HL-60 (cell line): ENCODE measurements at regions not wholly inside any gene's neighbourhood (a gene's known extent, or its start where the extent isn't known, plus 50 kb on each side); places are given as distances from the start of the nearest gene placed in this dataset.

ENCODE experiments used
- DNase-seq, 2 experiments: peaks; one replicate each; pipeline ENCODE4 v3.0.0-alpha.2; 2010 to 2020; ENCODE audit warnings: low read depth in 1 of 2, low spot score in 1 of 2
- H3K27ac ChIP-seq: fragments of 250-450 bp; sonication (Bioruptor Pico); replicated peaks from 2 replicates; pipeline ENCODE4 v1.5.1; 2020; ENCODE audit warnings: mild to moderate bottlenecking, moderate library complexity
- H3K27me3 ChIP-seq: fragments of 250-450 bp; sonication (Bioruptor Pico); 2 replicates; pipeline ENCODE4 v1.5.1; 2021; ENCODE audit warnings: mild to moderate bottlenecking, moderate library complexity; ENCODE audit not compliant: insufficient read depth, poor library complexity, severe bottlenecking
- H3K4me3 ChIP-seq: replicated peaks from 2 replicates; pipeline ENCODE4 v1.5.1; 2011; ENCODE audit warnings: mild to moderate bottlenecking, control low read depth, low read length; ENCODE audit not compliant: insufficient read depth
- CTCF ChIP-seq: IDR thresholded peaks from one replicate; pipeline ENCODE4 v1.5.1; 2011; ENCODE audit warnings: low read length, control low read depth, inconsistent platforms; ENCODE audit not compliant: insufficient read depth
- GABPA ChIP-seq: IDR thresholded peaks from 2 replicates; pipeline ENCODE4 v1.6.1; 2012; ENCODE audit warnings: low read depth
- POLR2AphosphoS5 ChIP-seq: IDR thresholded peaks from 2 replicates; pipeline ENCODE4 v1.6.1; 2012; ENCODE audit warnings: low read depth
- REST ChIP-seq: IDR thresholded peaks from 2 replicates; pipeline ENCODE4 v1.6.1; 2012; ENCODE audit warnings: low read depth; ENCODE audit not compliant: insufficient replicate concordance
- SPI1 ChIP-seq: IDR thresholded peaks from 2 replicates; pipeline ENCODE4 v1.6.1; 2012; ENCODE audit warnings: low read depth, mild to moderate bottlenecking, borderline replicate concordance

GRCh38 chr9:100759215-100759614 is 181.3 kb downstream of the CAVIN4 start:
- H3K27me3 ChIP-seq, result no peaks in the 10 kb centered on the region
- H3K27ac ChIP-seq, result no peak overlapping the region
- DNase-seq, result no peak
- TF ChIP-seq GABPA (no peak), CTCF (no peak), REST (no peak), POLR2AphosphoS5 (no peak), SPI1 (no peak)
- no peak overlapping the region for H3K4me3 ChIP-seq

- TF ChIP-seq CTCF (no peak), SPI1 (no peak), REST (no peak), GABPA (no peak), POLR2AphosphoS5 (no peak)
- Histone ChIP-seq H3K27ac (no peak overlapping the region), H3K27me3 (no peaks in the 10 kb centered on the region), H3K4me3 (no peak overlapping the region)
- DNase-seq, result no peak
These were observed 183.5 kb downstream of the CAVIN4 start for GRCh38 chr9:100761276-100761802.

GRCh38 chr9:100774326-100774725 is 196.4 kb downstream of the CAVIN4 start:
- Histone ChIP-seq H3K4me3 (no peak overlapping the region), H3K27ac (no peak overlapping the region), H3K27me3 (no peaks in the 10 kb centered on the region)
- DNase-seq, result no peak
- TF ChIP-seq POLR2AphosphoS5, result no peak
- TF ChIP-seq GABPA, result no peak
- TF ChIP-seq CTCF, result no peak
- no peak for TF ChIP-seq SPI1
- no peak for TF ChIP-seq REST
